ENCODE measurements at regions not wholly inside any gene's neighbourhood (a gene's known extent, or its start where the extent isn't known, plus 50 kb on each side); places are given as distances from the start of the nearest gene placed in this dataset.

GRCh38 chr11:22512457-22512856, 113.2 kb downstream of the FANCF start:
- no peaks in the 10 kb centered on the region for H3K4me1 ChIP-seq
- no peak overlapping the region for H3K4me3 ChIP-seq
- H3K27me3 ChIP-seq, result no peaks in the 10 kb centered on the region
- no peaks in the 10 kb centered on the region for H3K36me3 ChIP-seq
- DNase-seq, result no peak
- no peak for ATAC-seq
- no peak overlapping the region for H3K27ac ChIP-seq
- 11 to 26% (median 23%) methylated on average over 1 of the region's 1 CpG for WGBS, 4 donors
- TF ChIP-seq, protein P1, sequence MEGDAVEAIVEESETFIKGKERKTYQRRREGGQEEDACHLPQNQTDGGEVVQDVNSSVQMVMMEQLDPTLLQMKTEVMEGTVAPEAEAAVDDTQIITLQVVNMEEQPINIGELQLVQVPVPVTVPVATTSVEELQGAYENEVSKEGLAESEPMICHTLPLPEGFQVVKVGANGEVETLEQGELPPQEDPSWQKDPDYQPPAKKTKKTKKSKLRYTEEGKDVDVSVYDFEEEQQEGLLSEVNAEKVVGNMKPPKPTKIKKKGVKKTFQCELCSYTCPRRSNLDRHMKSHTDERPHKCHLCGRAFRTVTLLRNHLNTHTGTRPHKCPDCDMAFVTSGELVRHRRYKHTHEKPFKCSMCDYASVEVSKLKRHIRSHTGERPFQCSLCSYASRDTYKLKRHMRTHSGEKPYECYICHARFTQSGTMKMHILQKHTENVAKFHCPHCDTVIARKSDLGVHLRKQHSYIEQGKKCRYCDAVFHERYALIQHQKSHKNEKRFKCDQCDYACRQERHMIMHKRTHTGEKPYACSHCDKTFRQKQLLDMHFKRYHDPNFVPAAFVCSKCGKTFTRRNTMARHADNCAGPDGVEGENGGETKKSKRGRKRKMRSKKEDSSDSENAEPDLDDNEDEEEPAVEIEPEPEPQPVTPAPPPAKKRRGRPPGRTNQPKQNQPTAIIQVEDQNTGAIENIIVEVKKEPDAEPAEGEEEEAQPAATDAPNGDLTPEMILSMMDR (IDR thresholded peaks at IDR 0.05), result no peak
- no peak for TF ChIP-seq POLR2A (IDR thresholded peaks at IDR 0.05)
- no peaks in the 10 kb centered on the region for H3K9me3 ChIP-seq
- intact Hi-C loops (cut with DNase I), result no loop called here

- 68 to 80% (median 70%) methylated on average over 2 of the region's 2 CpGs for WGBS, 4 donors
- no peaks in the 10 kb centered on the region for H3K36me3 ChIP-seq
- TF ChIP-seq POLR2A (IDR thresholded peaks at IDR 0.05), result no peak
- TF ChIP-seq, protein P1 (IDR thresholded peaks at IDR 0.05), result no peak
- H3K4me1 ChIP-seq, result no peaks in the 10 kb centered on the region
- no peak overlapping the region for H3K4me3 ChIP-seq
- no peaks in the 10 kb centered on the region for H3K9me3 ChIP-seq
- DNase-seq (no peak), ATAC-seq (no peak)
- intact Hi-C loops (cut with DNase I), result no loop called here
- no peak overlapping the region for H3K27ac ChIP-seq
- H3K27me3 ChIP-seq, result no peaks in the 10 kb centered on the region
Measured at GRCh38 chr11:22510741-22511140, 114.9 kb downstream of the FANCF start.

GRCh38 chr11:22510010-22510409, 115.6 kb downstream of the FANCF start:
- H3K27me3 ChIP-seq, result no peaks in the 10 kb centered on the region
- intact Hi-C loops (cut with DNase I), result no loop called here
- H3K36me3 ChIP-seq, result no peaks in the 10 kb centered on the region
- H3K27ac ChIP-seq, result no peak overlapping the region
- H3K4me1 ChIP-seq, result no peaks in the 10 kb centered on the region
- TF ChIP-seq POLR2A (IDR thresholded peaks at IDR 0.05), result no peak
- TF ChIP-seq, protein P1 (IDR thresholded peaks at IDR 0.05), result no peak
- WGBS, 4 donors, result 82 to 90% (median 84%) methylated on average over 2 of the region's 2 CpGs
- no peak for ATAC-seq
- no peak for DNase-seq
- no peak overlapping the region for H3K4me3 ChIP-seq
- no peaks in the 10 kb centered on the region for H3K9me3 ChIP-seq

DNA sequence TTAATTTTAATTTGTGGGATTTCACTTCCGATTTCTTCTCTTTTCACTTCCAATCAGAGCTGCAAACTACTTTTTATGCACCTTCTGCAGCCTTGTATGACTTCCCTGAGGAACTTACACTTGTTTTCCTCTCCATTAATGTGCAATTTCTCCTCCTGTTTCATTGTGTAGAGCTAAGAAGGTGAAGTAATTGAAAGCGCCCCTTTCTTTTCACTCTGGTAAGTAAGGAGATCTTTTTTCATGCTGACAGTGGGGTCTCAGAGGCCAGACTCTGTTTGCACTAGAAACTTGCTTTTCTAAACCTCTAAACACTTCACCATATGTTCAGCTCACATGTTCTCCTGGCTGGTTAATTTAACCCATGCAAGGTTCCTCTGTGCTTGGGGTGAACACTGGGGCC, 117.0 kb downstream of the FANCF start:
- Histone ChIP-seq H3K27me3 (no peaks in the 10 kb centered on the region), H3K4me3 (no peak overlapping the region), H3K9me3 (no peaks in the 10 kb centered on the region), H3K36me3 (no peaks in the 10 kb centered on the region), H3K4me1 (no peaks in the 10 kb centered on the region), H3K27ac (no peak overlapping the region)
- TF ChIP-seq, protein P1 (IDR thresholded peaks at IDR 0.05), result no peak
- no peak for TF ChIP-seq POLR2A (IDR thresholded peaks at IDR 0.05)
- 71 to 83% (median 79%) methylated on average over 2 of the region's 2 CpGs for WGBS, 4 donors
- intact Hi-C loops (cut with DNase I), result no loop called here
- ATAC-seq, result no peak
- no peak for DNase-seq
